DND-41 (cell line): ENCODE measurements at regions not wholly inside any gene's neighbourhood (a gene's known extent, or its start where the extent isn't known, plus 50 kb on each side); places are given as distances from the start of the nearest gene placed in this dataset.

Source experiments
- EZH2 ChIP-seq: IDR thresholded peaks from 3 replicates; pipeline ENCODE4 v1.6.1; 2012; ENCODE audit warnings: borderline replicate concordance, low read depth, mild to moderate bottlenecking, moderate library complexity, low read length, inconsistent platforms; ENCODE audit not compliant: severe bottlenecking
- TF ChIP-seq, protein P1 (sequence below): IDR thresholded peaks from 2 replicates; pipeline ENCODE4 v1.5.1; 2012; ENCODE audit warnings: borderline replicate concordance, low read length, moderate library complexity, mild to moderate bottlenecking; ENCODE audit not compliant: poor library complexity, severe bottlenecking; ENCODE audit errors: extremely low read depth

DNA sequence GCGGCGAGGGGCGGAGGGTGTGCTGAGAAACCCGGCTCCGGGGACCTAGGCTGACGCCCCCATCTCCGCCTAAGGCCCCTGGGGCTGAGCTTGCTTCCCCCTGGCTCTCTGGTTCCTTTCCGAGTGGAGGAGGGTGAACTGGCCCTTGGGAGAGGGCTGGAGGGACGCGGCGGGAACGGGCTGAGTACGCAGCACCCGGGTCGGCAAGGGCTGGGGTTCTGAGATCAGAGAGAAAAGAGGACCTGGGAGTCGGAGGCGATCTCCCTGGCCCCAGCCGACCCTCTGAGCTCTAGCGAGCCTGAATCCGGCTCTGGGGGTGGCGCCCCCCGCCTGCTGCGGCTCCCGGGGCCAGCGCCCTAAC lies 270.8 kb downstream of the FOXD2 start:
- TF ChIP-seq, protein P1, sequence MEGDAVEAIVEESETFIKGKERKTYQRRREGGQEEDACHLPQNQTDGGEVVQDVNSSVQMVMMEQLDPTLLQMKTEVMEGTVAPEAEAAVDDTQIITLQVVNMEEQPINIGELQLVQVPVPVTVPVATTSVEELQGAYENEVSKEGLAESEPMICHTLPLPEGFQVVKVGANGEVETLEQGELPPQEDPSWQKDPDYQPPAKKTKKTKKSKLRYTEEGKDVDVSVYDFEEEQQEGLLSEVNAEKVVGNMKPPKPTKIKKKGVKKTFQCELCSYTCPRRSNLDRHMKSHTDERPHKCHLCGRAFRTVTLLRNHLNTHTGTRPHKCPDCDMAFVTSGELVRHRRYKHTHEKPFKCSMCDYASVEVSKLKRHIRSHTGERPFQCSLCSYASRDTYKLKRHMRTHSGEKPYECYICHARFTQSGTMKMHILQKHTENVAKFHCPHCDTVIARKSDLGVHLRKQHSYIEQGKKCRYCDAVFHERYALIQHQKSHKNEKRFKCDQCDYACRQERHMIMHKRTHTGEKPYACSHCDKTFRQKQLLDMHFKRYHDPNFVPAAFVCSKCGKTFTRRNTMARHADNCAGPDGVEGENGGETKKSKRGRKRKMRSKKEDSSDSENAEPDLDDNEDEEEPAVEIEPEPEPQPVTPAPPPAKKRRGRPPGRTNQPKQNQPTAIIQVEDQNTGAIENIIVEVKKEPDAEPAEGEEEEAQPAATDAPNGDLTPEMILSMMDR, result no peak
- TF ChIP-seq EZH2, result no peak
